ENCODE measurements at regions not wholly inside any gene's neighbourhood (a gene's known extent, or its start where the extent isn't known, plus 50 kb on each side); places are given as distances from the start of the nearest gene placed in this dataset.

- no peaks in the 10 kb centered on the region for H3K36me3 ChIP-seq (ENCODE audit: control insufficient read depth in 2 of 2, extremely low read depth in 1 of 2, insufficient read depth in 2 of 2, low read length in 2 of 2)
- H2AFZ ChIP-seq (ENCODE audit: low read depth, low read length) = no peak overlapping the region
- no TSS peak for BruUV-seq (replicated peaks)
- H3K9me1 ChIP-seq (replicated peaks; ENCODE audit: control insufficient read depth, extremely low read depth, insufficient read depth, low read length) = no peaks in the 10 kb centered on the region
- intact Hi-C loops (cut with micrococcal nuclease) (loop anchor here (10.0 kb wide), 1 partner anchor 886 kb away; no protein-coding TSS in a partner anchor), dilution Hi-C loops (cut with MboI; ENCODE audit: extremely low pct_ligation_motif_present, low sequenced_read_pairs) (no loop called here)
- no peaks in the 10 kb centered on the region for H3K9me3 ChIP-seq (replicated peaks; ENCODE audit: control insufficient read depth, insufficient read depth, low read length)
- no peaks in the 10 kb centered on the region for H3K79me2 ChIP-seq (ENCODE audit: control insufficient read depth, insufficient read depth, low read length)
- POLR2A ChIA-PET = interaction anchor here (0.5 kb wide), 1 partner anchor 32 kb away, joined by 3 read pairs; no protein-coding TSS in a partner anchor
- DNase-seq (ENCODE audit: low read depth, low spot score) (no peak), FAIRE-seq (no peak)
- peaks cover 37% of the 10 kb centered on the region for H3K4me1 ChIP-seq (ENCODE audit: control insufficient read depth, extremely low read depth, insufficient read depth, low read length)
- H3K4me2 ChIP-seq (ENCODE audit: insufficient read depth, low read length) = no peak overlapping the region
- H3K9ac ChIP-seq (replicated peaks; ENCODE audit: extremely low read depth, insufficient read depth, low read length) = no peak overlapping the region
- CTCF ChIA-PET = interaction anchor here (1.2 to 1.3 kb wide), 3 partner anchors 11 to 143 kb away, joined by 3 to 4 read pairs (median 3); no protein-coding TSS in a partner anchor
- no peak overlapping the region for H3K4me3 ChIP-seq (replicated peaks in 1 of 3; ENCODE audit: insufficient read depth in 1 of 3, low read depth in 1 of 3, low read length in 3 of 3)
- no peak overlapping the region for H3K27ac ChIP-seq (ENCODE audit: insufficient read depth, low read depth, low read length)
- TF ChIP-seq JUN (IDR thresholded peaks at IDR 0.05; ENCODE audit: borderline replicate concordance, insufficient read depth, insufficient read length, low read depth) (no peak), POLR2A (IDR thresholded peaks at IDR 0.05; ENCODE audit: low read depth, low read length) (no peak), CTCF (IDR thresholded peaks at IDR 0.05; ENCODE audit: extremely low read depth in 1 of 2, insufficient read depth in 1 of 2, low read depth in 1 of 2, low read length in 2 of 2) (no peak), FOS (IDR thresholded peaks at IDR 0.05; ENCODE audit: borderline replicate concordance, insufficient read depth, low read length) (no peak), MAX (IDR thresholded peaks at IDR 0.05; ENCODE audit: insufficient read depth, insufficient read length) (no peak), POLR2AphosphoS5 (IDR thresholded peaks at IDR 0.05; ENCODE audit: insufficient read depth, low read depth, low read length) (no peak), MYC (IDR thresholded peaks at IDR 0.05; ENCODE audit: low read depth, low read length) (no peak), GATA2 (IDR thresholded peaks at IDR 0.05; ENCODE audit: insufficient read depth, insufficient read length, low read depth, low read length) (no peak), EZH2 (IDR thresholded peaks at IDR 0.05; ENCODE audit: borderline replicate concordance, low read depth, low read length, severe bottlenecking) (no peak)
- H4K20me1 ChIP-seq (replicated peaks; ENCODE audit: control insufficient read depth, extremely low read depth, insufficient read depth, low read length) = no peaks in the 10 kb centered on the region
- H3K27me3 ChIP-seq (ENCODE audit: control insufficient read depth in 2 of 2, insufficient read depth in 2 of 2, low read length in 2 of 2) = no peaks in the 10 kb centered on the region
Measured at GRCh38 chr2:149738767-149739166, 151.2 kb upstream of the MMADHC start.
